ENCODE measurements at regions not wholly inside any gene's neighbourhood (a gene's known extent, or its start where the extent isn't known, plus 50 kb on each side); places are given as distances from the start of the nearest gene placed in this dataset.

GRCh38 chr11:34790620-34791019 is 125.6 kb downstream of the APIP start:
- TF ChIP-seq POLR2AphosphoS5 (IDR thresholded peaks at IDR 0.05; ENCODE audit: low read length) (no peak), BCLAF1 (IDR thresholded peaks at IDR 0.05) (no peak), CEBPB (IDR thresholded peaks at IDR 0.05; ENCODE audit: borderline replicate concordance in 1 of 2, low read depth in 2 of 2, low read length in 2 of 2) (no peak), STAT1 (conservative IDR thresholded peaks at IDR 0.05) (no peak), CTCF (IDR thresholded peaks at IDR 0.05 in 2 of 3, conservative IDR thresholded peaks at IDR 0.05 in 1 of 3; ENCODE audit: control insufficient read depth in 2 of 3, extremely low read depth in 1 of 3, insufficient read depth in 1 of 3, low read depth in 3 of 3, low read length in 3 of 3) (no peak), ZNF24 (IDR thresholded peaks at IDR 0.05) (no peak), PAX5 (IDR thresholded peaks at IDR 0.05; ENCODE audit: borderline replicate concordance, low read depth, low read length) (no peak), POLR2A (IDR thresholded peaks at IDR 0.05; ENCODE audit: low read depth, low read length) (no peak), SMC3 (IDR thresholded peaks at IDR 0.05; ENCODE audit: borderline replicate concordance, low read length) (no peak), HCFC1 (IDR thresholded peaks at IDR 0.05; ENCODE audit: low read length) (no peak), CHD1 (IDR thresholded peaks at IDR 0.05; ENCODE audit: low read depth, low read length) (no peak), ZSCAN29 (IDR thresholded peaks at IDR 0.05) (no peak), NFYA (IDR thresholded peaks at IDR 0.05; ENCODE audit: borderline replicate concordance, low read depth, low read length) (no peak)

All from GM12878 (cell line).